Stomach (tissue), 8 donors: ENCODE measurements at regions not wholly inside any gene's neighbourhood (a gene's known extent, or its start where the extent isn't known, plus 50 kb on each side); places are given as distances from the start of the nearest gene placed in this dataset.

Experiments used
- DNase-seq, 2 donors: peaks; one replicate each; pipeline versions ENCODE4 v3.0.0 to v3.0.0-alpha.2; 2013 to 2019
- H3K27ac ChIP-seq, 5 donors: fragments of 200-600 bp in 4 of 5; sonication (generic) in 4 of 5; one replicate each; pipeline ENCODE4 v1.5.1; 2013 to 2019; ENCODE audit warnings: mild to moderate bottlenecking in 1 of 5, moderate library complexity in 1 of 5
- H3K27me3 ChIP-seq, 3 donors: fragments of 200-600 bp; sonication (generic); one replicate each; pipeline ENCODE4 v1.5.1; 2017 to 2019; ENCODE audit warnings: mixed run types in 1 of 3
- H3K36me3 ChIP-seq, 4 donors: fragments of 200-600 bp; sonication (generic); 1 replicate in 3 of 4; 2 replicates in 1 of 4; pipeline ENCODE4 v1.5.1; 2016 to 2019
- H3K4me1 ChIP-seq, 4 donors: fragments of 200-600 bp; sonication (generic); one replicate each; pipeline ENCODE4 v1.5.1; 2016 to 2019
- H3K4me3 ChIP-seq, 4 donors: fragments of 200-600 bp; sonication (generic) in 3 of 4; one replicate each; pipeline ENCODE4 v1.5.1; 2016 to 2019; ENCODE audit warnings: mild to moderate bottlenecking in 1 of 4
- H3K9me3 ChIP-seq, 4 donors: fragments of 200-600 bp; sonication (generic); one replicate each; pipeline ENCODE4 v1.5.1; 2016 to 2019
- EP300 ChIP-seq: sonication (generic); formaldehyde crosslinking; IDR thresholded peaks from one replicate; pipeline ENCODE4 v1.6.1; 2017; ENCODE audit warnings: antibody characterized with exemption
- POLR2A ChIP-seq, 4 donors: fragments of 450-650 bp; IDR thresholded peaks; one replicate each; pipeline ENCODE4 v1.6.1; 2016; ENCODE audit warnings: antibody characterized with exemption in 4 of 4, control low read depth in 2 of 4, mild to moderate bottlenecking in 1 of 4, moderate library complexity in 1 of 4
- POLR2AphosphoS5 ChIP-seq, 3 donors: sonication (generic); formaldehyde crosslinking; IDR thresholded peaks; one replicate each; pipeline ENCODE4 v1.6.1; 2016; ENCODE audit warnings: antibody characterized with exemption in 3 of 3
- WGBS, 5 donors: extraction: QIAGEN DNeasy Blood & Tissue Kit in 3 of 5; methylation state at CpG; one replicate each; pipeline versions ENCODE4 v1.1.5 to v1.1.7; 2013 to 2018; 5-methylcytosine and 5-hydroxymethylcytosine counted together
- intact Hi-C: fragments of 100-400 bp; cut with DNase I; formaldehyde crosslinking; loops from one replicate; pipeline ENCODE4 v1.15.1; 2023; ENCODE audit warnings: low total_unique reads
- TF ChIP-seq, protein P1 (sequence below), 7 experiments: fragments of 450-650 bp in 4 of 7; fragments of 200-600 bp in 3 of 7; sonication (generic) in 3 of 7; IDR thresholded peaks; one replicate each; pipeline ENCODE4 v1.5.1; 2016 to 2019; ENCODE audit warnings: antibody characterized with exemption in 7 of 7, control low read depth in 2 of 7, mild to moderate bottlenecking in 1 of 7
- donor health status: healthy with polysubstance abuse.
- donor health status: Bipolar disorder and iron deficiency.
- donor health status: healthy.

DNA sequence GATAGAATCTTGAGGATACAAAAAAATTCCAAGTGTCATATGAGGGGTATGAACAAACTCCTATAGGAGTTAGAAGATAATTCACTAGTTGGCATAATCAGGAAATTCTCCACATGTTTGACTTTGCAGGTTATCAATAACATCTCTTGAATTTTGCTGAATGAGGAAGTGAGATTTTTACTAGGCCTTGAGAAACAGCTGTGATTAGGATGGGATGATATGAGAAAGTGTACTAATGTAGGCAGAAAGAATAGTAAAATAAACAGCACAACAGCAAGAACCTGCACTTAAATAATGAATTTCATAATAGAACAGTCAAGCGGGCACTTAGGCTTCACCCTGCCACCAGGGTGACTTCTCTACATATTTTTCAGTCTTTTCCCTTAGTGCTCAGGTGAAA, 570.8 kb upstream of the CRIM1 start:
- Histone ChIP-seq H3K27me3 (no peaks in the 10 kb centered on the region), H3K4me1 (no peaks in the 10 kb centered on the region), H3K9me3 (peaks cover 0 to 14% (median 4%) of the 10 kb centered on the region in 4 donors), H3K27ac (no peak overlapping the region), H3K4me3 (no peak overlapping the region), H3K36me3 (no peaks in the 10 kb centered on the region)
- WGBS, 5 donors = 44 to 93% (median 78%) methylated on average over 1 of the region's 1 CpG
- DNase-seq = no peak
- intact Hi-C loops = no loop called here
- TF ChIP-seq, protein P1, sequence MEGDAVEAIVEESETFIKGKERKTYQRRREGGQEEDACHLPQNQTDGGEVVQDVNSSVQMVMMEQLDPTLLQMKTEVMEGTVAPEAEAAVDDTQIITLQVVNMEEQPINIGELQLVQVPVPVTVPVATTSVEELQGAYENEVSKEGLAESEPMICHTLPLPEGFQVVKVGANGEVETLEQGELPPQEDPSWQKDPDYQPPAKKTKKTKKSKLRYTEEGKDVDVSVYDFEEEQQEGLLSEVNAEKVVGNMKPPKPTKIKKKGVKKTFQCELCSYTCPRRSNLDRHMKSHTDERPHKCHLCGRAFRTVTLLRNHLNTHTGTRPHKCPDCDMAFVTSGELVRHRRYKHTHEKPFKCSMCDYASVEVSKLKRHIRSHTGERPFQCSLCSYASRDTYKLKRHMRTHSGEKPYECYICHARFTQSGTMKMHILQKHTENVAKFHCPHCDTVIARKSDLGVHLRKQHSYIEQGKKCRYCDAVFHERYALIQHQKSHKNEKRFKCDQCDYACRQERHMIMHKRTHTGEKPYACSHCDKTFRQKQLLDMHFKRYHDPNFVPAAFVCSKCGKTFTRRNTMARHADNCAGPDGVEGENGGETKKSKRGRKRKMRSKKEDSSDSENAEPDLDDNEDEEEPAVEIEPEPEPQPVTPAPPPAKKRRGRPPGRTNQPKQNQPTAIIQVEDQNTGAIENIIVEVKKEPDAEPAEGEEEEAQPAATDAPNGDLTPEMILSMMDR (IDR thresholded peaks at IDR 0.05) = no peak
- TF ChIP-seq POLR2AphosphoS5 (IDR thresholded peaks at IDR 0.05) (no peak), POLR2A (IDR thresholded peaks at IDR 0.05) (no peak), EP300 (no peak)

DNA sequence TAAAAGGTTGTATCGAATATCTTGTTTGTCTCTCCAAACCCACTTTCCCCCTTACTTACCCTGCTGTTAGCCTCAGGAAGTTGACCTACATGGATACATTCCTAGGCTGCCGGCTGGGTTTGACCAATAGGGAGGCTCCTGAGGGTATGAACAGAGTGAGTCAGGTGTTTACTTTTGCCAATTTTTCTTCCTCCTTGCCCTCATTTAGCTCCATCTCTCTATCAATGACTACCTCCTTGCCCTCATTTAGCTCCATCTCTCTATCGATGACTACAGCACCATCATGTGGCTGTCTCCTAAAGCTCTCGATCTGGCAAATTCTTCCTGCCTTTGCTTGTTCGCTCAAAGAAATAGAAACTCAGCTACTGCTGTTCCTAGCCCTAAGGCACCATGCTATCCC, 571.9 kb upstream of the CRIM1 start:
- H3K9me3 ChIP-seq = peaks cover 0 to 14% (median 3%) of the 10 kb centered on the region in 4 donors
- H3K27ac ChIP-seq = no peak overlapping the region
- H3K4me1 ChIP-seq = no peaks in the 10 kb centered on the region
- H3K4me3 ChIP-seq = no peak overlapping the region
- TF ChIP-seq, protein P1 (IDR thresholded peaks at IDR 0.05) = no peak
- TF ChIP-seq EP300 (no peak), POLR2AphosphoS5 (IDR thresholded peaks at IDR 0.05) (no peak), POLR2A (IDR thresholded peaks at IDR 0.05) (no peak)
- 64 to 77% (median 72%) methylated on average over 5 of the region's 5 CpGs for WGBS, 5 donors
- intact Hi-C loops = no loop called here
- H3K36me3 ChIP-seq = no peaks in the 10 kb centered on the region
- DNase-seq = peak in 1 of 2 donors; percentile 33
- no peaks in the 10 kb centered on the region for H3K27me3 ChIP-seq

DNA sequence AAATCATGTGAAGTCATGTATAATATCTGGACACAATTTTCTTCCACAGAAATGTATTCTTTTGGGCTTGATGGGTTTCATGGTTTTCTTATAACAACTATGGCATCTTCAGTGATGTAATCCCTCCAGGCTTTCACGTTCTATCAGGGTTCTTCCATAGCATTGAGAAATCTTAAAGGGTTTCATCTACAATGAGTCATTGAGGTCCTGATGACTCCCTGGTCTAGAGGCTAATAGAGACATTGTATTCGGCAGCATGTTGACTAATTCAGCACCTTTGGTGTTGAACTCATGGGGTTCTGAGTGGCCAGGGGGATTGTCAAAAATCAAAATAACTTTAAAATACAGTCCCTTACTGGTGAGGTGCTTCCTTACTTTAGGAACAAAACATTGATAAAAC, 614.0 kb upstream of the CRIM1 start:
- intact Hi-C loops = no loop called here
- Histone ChIP-seq H3K27me3 (no peaks in the 10 kb centered on the region), H3K27ac (no peak overlapping the region), H3K4me1 (no peaks in the 10 kb centered on the region), H3K36me3 (no peaks in the 10 kb centered on the region), H3K4me3 (no peak overlapping the region), H3K9me3 (peaks cover 0 to 5% (median 2%) of the 10 kb centered on the region in 4 donors)
- no peak for TF ChIP-seq POLR2A (IDR thresholded peaks at IDR 0.05)
- TF ChIP-seq, protein P1 (IDR thresholded peaks at IDR 0.05) = no peak
- no peak for TF ChIP-seq POLR2AphosphoS5 (IDR thresholded peaks at IDR 0.05)
- TF ChIP-seq EP300 = no peak
- no peak for DNase-seq
- 68 to 77% (median 73%) methylated on average over 2 of the region's 2 CpGs for WGBS, 5 donors

DNA sequence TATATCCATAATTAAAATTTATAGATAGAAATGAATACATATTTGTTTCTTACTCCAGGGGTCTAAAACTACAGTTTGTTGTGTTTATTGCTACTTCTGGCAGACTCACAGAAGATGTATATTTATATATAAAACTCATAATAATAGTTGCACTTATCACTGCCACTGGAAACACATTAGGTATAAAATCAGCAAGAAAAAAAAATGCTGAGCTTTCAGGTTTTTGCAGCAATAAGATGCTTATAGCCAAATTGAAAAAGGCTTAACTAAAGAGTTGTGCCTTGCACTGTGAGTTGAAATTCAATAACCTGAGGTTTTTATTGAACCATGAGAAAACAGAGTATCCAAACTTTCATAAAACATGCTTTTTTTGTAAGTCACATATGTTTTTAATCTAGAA, 623.9 kb upstream of the CRIM1 start:
- Histone ChIP-seq H3K4me3 (no peak overlapping the region), H3K4me1 (no peaks in the 10 kb centered on the region), H3K36me3 (no peaks in the 10 kb centered on the region), H3K27me3 (no peaks in the 10 kb centered on the region), H3K27ac (no peak overlapping the region), H3K9me3 (peaks cover 0 to 5% (median 0%) of the 10 kb centered on the region in 4 donors)
- intact Hi-C loops = no loop called here
- no peak for DNase-seq
- TF ChIP-seq, protein P1 (IDR thresholded peaks at IDR 0.05) = no peak
- TF ChIP-seq POLR2AphosphoS5 (IDR thresholded peaks at IDR 0.05) (no peak), EP300 (no peak), POLR2A (IDR thresholded peaks at IDR 0.05) (no peak)
